Ishikawa (cell line): ENCODE measurements at regions not wholly inside any gene's neighbourhood (a gene's known extent, or its start where the extent isn't known, plus 50 kb on each side); places are given as distances from the start of the nearest gene placed in this dataset.

ENCODE experiments used
- CEBPB ChIP-seq: IDR thresholded peaks from 2 replicates; pipeline ENCODE4 v1.6.1; 2012
- CREB1 ChIP-seq: IDR thresholded peaks from 2 replicates; pipeline ENCODE4 v1.6.1; 2012; ENCODE audit warnings: low read depth
- EGR1 ChIP-seq: IDR thresholded peaks from 2 replicates; pipeline ENCODE4 v1.6.1; 2012
- EP300 ChIP-seq: IDR thresholded peaks from 2 replicates; pipeline ENCODE4 v1.6.1; 2012; ENCODE audit warnings: borderline replicate concordance
- FOXM1 ChIP-seq: IDR thresholded peaks from 2 replicates; pipeline ENCODE4 v1.6.1; 2012; ENCODE audit warnings: low read depth, borderline replicate concordance
- NFIC ChIP-seq: IDR thresholded peaks from 2 replicates; pipeline ENCODE4 v1.6.1; 2012
- RAD21 ChIP-seq: IDR thresholded peaks from 2 replicates; pipeline ENCODE4 v1.6.1; 2012; ENCODE audit warnings: low read depth
- TAF1 ChIP-seq: IDR thresholded peaks from 2 replicates; pipeline ENCODE4 v1.6.1; 2012; ENCODE audit warnings: low read depth, mild to moderate bottlenecking
- TCF12 ChIP-seq: IDR thresholded peaks from 2 replicates; pipeline ENCODE4 v1.6.1; 2012; ENCODE audit warnings: low read depth
- TEAD4 ChIP-seq: IDR thresholded peaks from 2 replicates; pipeline ENCODE4 v1.6.1; 2012
- YY1 ChIP-seq: IDR thresholded peaks from 2 replicates; pipeline ENCODE4 v1.6.1; 2012; ENCODE audit warnings: low read depth
- ZBTB7A ChIP-seq: IDR thresholded peaks from 2 replicates; pipeline ENCODE4 v1.6.1; 2012; ENCODE audit warnings: low read depth
- TF ChIP-seq, protein P1 (sequence below): IDR thresholded peaks from 2 replicates; pipeline ENCODE4 v1.6.1; 2012
- TF ChIP-seq, protein P2 (sequence below): IDR thresholded peaks from 2 replicates; pipeline ENCODE4 v1.6.1; 2012; ENCODE audit warnings: low read depth, mild to moderate bottlenecking
- TF ChIP-seq, protein P3 (sequence below): IDR thresholded peaks from 2 replicates; pipeline ENCODE4 v1.6.1; 2012

DNA sequence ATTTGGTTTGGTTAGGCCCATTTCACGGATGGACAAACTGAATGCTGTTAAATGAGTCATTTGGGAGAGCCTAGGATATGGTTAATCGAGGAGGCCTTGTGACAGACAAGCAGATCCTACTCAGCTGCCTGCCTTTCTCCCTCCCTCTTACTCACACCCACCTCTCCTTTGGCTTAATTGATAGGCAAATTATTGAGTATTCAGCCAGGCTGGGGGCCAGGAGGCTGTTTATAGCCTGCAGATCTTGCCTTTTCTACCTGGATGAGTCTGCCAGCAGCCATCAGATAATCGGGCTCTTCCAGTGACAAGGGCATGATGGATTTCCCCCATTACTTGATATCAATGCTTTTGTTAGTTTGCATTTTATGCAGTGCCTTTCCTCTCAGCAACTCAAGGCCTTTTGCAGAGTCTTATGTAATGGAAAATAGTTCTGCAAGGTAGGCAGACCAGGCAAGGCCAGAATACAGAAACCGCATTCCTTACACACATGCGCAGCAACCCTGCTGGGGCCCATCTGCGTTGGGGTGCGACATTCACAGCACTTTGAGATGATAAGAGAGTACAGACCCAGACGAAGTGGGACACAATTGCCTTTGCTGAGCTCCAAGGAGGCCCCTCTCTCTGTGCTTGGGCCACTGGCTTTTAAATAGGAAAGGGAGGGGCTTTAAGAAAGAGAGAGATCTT lies 96.2 kb upstream of the ATP6AP2 start:
- TF ChIP-seq CREB1 (no peak), TCF12 (no peak), CEBPB (no peak), RAD21 (no peak), TAF1 (no peak), FOXM1 (no peak), TEAD4 (no peak), EGR1 (no peak), ZBTB7A (no peak), EP300 (no peak), YY1 (no peak), NFIC (no peak)
- TF ChIP-seq, protein P1, sequence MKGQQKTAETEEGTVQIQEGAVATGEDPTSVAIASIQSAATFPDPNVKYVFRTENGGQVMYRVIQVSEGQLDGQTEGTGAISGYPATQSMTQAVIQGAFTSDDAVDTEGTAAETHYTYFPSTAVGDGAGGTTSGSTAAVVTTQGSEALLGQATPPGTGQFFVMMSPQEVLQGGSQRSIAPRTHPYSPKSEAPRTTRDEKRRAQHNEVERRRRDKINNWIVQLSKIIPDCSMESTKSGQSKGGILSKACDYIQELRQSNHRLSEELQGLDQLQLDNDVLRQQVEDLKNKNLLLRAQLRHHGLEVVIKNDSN = no peak
- TF ChIP-seq, protein P2, sequence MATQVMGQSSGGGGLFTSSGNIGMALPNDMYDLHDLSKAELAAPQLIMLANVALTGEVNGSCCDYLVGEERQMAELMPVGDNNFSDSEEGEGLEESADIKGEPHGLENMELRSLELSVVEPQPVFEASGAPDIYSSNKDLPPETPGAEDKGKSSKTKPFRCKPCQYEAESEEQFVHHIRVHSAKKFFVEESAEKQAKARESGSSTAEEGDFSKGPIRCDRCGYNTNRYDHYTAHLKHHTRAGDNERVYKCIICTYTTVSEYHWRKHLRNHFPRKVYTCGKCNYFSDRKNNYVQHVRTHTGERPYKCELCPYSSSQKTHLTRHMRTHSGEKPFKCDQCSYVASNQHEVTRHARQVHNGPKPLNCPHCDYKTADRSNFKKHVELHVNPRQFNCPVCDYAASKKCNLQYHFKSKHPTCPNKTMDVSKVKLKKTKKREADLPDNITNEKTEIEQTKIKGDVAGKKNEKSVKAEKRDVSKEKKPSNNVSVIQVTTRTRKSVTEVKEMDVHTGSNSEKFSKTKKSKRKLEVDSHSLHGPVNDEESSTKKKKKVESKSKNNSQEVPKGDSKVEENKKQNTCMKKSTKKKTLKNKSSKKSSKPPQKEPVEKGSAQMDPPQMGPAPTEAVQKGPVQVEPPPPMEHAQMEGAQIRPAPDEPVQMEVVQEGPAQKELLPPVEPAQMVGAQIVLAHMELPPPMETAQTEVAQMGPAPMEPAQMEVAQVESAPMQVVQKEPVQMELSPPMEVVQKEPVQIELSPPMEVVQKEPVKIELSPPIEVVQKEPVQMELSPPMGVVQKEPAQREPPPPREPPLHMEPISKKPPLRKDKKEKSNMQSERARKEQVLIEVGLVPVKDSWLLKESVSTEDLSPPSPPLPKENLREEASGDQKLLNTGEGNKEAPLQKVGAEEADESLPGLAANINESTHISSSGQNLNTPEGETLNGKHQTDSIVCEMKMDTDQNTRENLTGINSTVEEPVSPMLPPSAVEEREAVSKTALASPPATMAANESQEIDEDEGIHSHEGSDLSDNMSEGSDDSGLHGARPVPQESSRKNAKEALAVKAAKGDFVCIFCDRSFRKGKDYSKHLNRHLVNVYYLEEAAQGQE = no peak
- TF ChIP-seq, protein P3, sequence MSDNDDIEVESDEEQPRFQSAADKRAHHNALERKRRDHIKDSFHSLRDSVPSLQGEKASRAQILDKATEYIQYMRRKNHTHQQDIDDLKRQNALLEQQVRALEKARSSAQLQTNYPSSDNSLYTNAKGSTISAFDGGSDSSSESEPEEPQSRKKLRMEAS = no peak

DNA sequence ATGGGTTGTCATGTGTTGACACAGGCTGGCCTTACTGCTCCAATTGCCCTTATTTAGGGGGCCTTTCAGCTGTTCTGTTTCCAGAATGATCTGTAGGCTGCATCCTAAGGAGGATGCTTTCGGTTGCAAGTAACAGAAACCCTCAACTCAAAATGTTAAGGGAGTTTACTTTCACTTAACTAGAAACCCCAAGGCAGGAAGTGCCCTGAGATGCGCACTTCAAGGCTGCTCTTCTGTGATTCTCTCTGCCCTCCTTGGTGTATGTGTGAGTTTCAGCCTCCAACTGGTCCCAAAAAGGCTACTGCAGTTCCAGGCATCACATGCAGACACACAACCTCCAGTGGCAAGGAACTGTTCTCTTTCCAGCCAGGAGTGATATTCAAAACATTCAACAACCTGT lies 97.3 kb upstream of the ATP6AP2 start:
- no peak for TF ChIP-seq EGR1
- no peak for TF ChIP-seq NFIC
- no peak for TF ChIP-seq RAD21
- TF ChIP-seq YY1 = no peak
- TF ChIP-seq FOXM1 = no peak
- no peak for TF ChIP-seq CREB1
- no peak for TF ChIP-seq TAF1
- TF ChIP-seq EP300 = no peak
- TF ChIP-seq, protein P3 = no peak
- TF ChIP-seq, protein P2 = no peak
- TF ChIP-seq, protein P1 = no peak

DNA sequence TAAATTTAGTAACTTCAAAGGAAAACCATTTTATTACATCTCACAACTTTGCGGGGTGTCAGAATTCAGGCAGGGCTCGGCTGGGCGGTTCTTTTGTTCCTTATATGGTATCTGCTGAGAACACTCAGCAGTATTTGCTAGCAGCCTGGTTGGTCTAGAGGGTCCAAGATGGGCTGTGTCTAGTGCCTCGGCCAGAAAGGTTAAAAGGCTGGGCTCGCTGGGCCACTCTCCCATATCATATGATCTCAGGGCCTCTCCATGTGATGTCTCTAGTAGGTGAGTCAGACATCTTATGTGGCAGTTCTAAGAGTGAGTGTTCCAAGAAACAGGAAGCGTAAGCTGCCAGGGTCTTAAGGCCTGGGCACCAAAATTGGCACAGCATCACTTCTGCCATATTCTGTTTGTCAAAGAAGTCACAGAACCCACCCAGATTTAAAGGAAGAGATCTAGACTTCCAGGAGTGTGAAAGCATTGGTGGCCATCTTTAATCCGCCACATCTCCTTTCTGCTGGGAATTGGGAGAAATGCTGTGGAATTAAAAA lies 100.9 kb upstream of the ATP6AP2 start:
- TF ChIP-seq RAD21 (no peak), TCF12 (no peak), EGR1 (no peak), TAF1 (no peak), CEBPB (no peak), ZBTB7A (no peak), TEAD4 (no peak), EP300 (no peak), FOXM1 (no peak), NFIC (no peak), CREB1 (no peak), YY1 (no peak)
- TF ChIP-seq, protein P3 = no peak
- TF ChIP-seq, protein P1 = no peak
- TF ChIP-seq, protein P2 = no peak
